MG63 (cell line): ENCODE measurements at regions not wholly inside any gene's neighbourhood (a gene's known extent, or its start where the extent isn't known, plus 50 kb on each side); places are given as distances from the start of the nearest gene placed in this dataset.

Experiments used
- DNase-seq: peaks from one replicate; pipeline ENCODE4 v3.0.0-alpha.2; 2020
- H3K27me3 ChIP-seq: fragments of 250-450 bp; sonication (Bioruptor Pico); 2 replicates; pipeline ENCODE4 v1.5.1; 2020; ENCODE audit warnings: mild to moderate bottlenecking, moderate library complexity
- H3K36me3 ChIP-seq: fragments of 250-450 bp; sonication (Bioruptor Pico); 2 replicates; pipeline ENCODE4 v1.5.1; 2020; ENCODE audit warnings: mild to moderate bottlenecking, moderate library complexity
- H3K4me3 ChIP-seq: fragments of 250-450 bp; sonication (Bioruptor Pico); 2 replicates; pipeline ENCODE4 v1.5.1; 2020; ENCODE audit warnings: mild to moderate bottlenecking, moderate library complexity
- H3K9me3 ChIP-seq: fragments of 250-450 bp; sonication (Bioruptor Pico); 2 replicates; pipeline ENCODE4 v1.5.1; 2020; ENCODE audit warnings: mild to moderate bottlenecking, moderate library complexity

- peak; percentile 56 for DNase-seq
- H3K27me3 ChIP-seq: no peaks in the 10 kb centered on the region; the same call in 1 of the 2 replicates
- H3K9me3 ChIP-seq: no peaks in the 10 kb centered on the region
- no peaks in the 10 kb centered on the region for H3K36me3 ChIP-seq
- no peak overlapping the region for H3K4me3 ChIP-seq
Observed at GRCh38 chr3:194840661-194841514, 155.2 kb downstream of the FAM43A start.

DNA sequence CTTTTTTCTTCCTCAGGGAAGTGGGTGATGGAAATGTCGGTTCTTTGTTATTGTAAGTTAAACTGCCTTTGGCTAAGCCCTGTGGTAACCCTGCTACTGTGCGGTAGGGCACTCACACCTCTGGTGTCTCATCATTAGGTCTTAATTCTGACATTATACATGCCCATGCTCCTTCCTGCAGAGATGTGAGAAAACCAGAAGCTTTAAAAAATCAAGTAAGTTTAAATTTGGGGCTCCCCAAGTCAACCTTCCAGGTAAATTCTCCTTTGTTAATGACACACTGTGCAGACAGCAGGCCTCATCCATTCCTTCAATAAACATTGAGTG is 155.8 kb downstream of the FAM43A start:
- no peak overlapping the region for H3K4me3 ChIP-seq
- H3K36me3 ChIP-seq: no peaks in the 10 kb centered on the region
- H3K27me3 ChIP-seq: no peaks in the 10 kb centered on the region; the same call in 1 of the 2 replicates
- no peak for DNase-seq
- H3K9me3 ChIP-seq: no peaks in the 10 kb centered on the region

DNA sequence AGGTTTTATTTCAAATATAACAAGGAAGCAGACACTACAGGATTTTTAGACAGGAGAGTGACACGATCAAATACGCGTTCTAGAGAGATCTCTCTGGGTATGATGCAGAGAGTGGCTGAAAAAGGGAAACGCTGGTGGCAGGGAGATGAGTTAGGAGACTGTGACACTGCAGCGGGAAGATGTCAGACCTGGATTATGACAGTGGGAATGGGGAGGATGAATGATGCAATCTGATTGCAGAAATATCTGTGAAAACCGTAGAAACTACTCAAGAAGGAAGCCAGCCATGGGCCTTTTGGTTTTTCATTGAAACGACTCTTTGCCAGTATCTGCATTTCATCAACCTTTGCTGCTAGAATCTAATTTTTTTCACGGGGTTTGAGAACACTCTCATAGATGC is 157.9 kb downstream of the FAM43A start:
- Histone ChIP-seq H3K4me3 (no peak overlapping the region), H3K27me3 (no peaks in the 10 kb centered on the region; the same call in 1 of the 2 replicates), H3K36me3 (no peaks in the 10 kb centered on the region), H3K9me3 (no peaks in the 10 kb centered on the region)
- no peak for DNase-seq

GRCh38 chr3:194844046-194844445 is 158.4 kb downstream of the FAM43A start:
- no peaks in the 10 kb centered on the region for H3K36me3 ChIP-seq
- DNase-seq: no peak
- H3K27me3 ChIP-seq: no peaks in the 10 kb centered on the region; the same call in 1 of the 2 replicates
- H3K9me3 ChIP-seq: no peaks in the 10 kb centered on the region
- no peak overlapping the region for H3K4me3 ChIP-seq

GRCh38 chr3:194849166-194849875 is 163.6 kb downstream of the FAM43A start:
- Histone ChIP-seq H3K27me3 (no peaks in the 10 kb centered on the region), H3K9me3 (no peaks in the 10 kb centered on the region), H3K4me3 (no peak overlapping the region), H3K36me3 (no peaks in the 10 kb centered on the region)
- DNase-seq: no peak

- no peaks in the 10 kb centered on the region for H3K27me3 ChIP-seq
Observed at GRCh38 chr3:194851254-194851653, 165.6 kb downstream of the FAM43A start.

GRCh38 chr3:194851941-194852340 is 166.3 kb downstream of the FAM43A start:
- Histone ChIP-seq H3K9me3 (no peaks in the 10 kb centered on the region), H3K27me3 (no peaks in the 10 kb centered on the region), H3K36me3 (no peaks in the 10 kb centered on the region), H3K4me3 (no peak overlapping the region)
- no peak for DNase-seq

More at GRCh38 chr3:194851254-194851653, 165.6 kb downstream of the FAM43A start:
- no peak for DNase-seq
- Histone ChIP-seq H3K36me3 (no peaks in the 10 kb centered on the region), H3K4me3 (no peak overlapping the region), H3K9me3 (no peaks in the 10 kb centered on the region)

- no peak overlapping the region for H3K4me3 ChIP-seq
- DNase-seq: no peak
- no peaks in the 10 kb centered on the region for H3K36me3 ChIP-seq
- H3K27me3 ChIP-seq: no peaks in the 10 kb centered on the region
- H3K9me3 ChIP-seq: no peaks in the 10 kb centered on the region
Observed at GRCh38 chr3:194852345-194852744, 166.7 kb downstream of the FAM43A start.

DNA sequence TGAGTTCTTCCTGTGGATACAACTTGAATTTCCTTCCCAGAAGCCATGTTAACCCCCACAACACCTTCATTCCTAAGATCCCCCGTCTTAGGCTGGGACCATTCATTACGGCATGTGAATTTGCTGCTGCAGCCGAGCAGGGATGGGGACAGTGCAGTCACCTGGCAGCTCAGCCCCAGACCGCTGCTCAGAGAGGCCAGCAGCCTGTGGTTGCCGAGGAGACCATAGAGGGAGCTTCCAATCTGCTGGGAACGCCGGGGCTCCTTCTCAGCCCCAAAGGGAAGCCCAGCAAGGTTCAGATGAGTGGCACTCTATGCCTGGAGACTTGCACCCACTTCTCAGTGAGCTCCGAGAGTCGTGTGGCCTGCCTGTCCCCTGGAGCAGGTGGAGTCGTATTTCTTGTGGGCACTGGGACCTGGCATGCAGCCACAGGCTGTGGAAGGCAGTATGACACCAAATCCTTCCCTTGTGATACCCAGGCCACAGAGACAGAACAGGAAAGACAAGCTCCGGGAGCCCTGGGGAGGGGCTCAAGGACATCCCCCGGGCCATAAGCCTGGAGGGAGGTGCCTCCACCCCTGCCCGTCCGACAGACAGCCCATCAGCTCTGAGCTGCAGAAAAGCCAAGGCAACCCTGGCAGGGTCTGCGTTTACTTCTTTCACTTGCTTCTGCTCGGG is 167.3 kb downstream of the FAM43A start:
- Histone ChIP-seq H3K27me3 (no peaks in the 10 kb centered on the region), H3K36me3 (no peaks in the 10 kb centered on the region), H3K9me3 (no peaks in the 10 kb centered on the region), H3K4me3 (no peak overlapping the region)
- no peak for DNase-seq

DNA sequence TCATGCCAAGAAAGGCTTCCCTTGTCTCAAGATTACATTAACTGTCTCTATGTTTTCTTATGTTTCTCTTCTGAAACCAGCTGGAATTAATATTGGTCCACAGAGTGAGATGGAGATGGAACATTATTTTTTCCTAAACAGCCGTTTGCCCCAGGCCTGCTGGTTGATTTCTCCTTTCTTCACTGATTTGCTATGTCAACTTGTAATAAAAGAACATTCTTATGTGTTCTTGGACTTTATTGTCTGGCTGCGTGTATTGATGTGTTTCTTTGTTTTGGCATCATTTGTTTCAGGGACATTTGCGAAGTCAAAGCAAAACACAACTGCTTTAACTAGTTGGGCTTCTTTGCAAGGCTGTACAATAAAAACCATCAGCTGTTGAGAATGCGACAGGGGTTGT is 168.5 kb downstream of the FAM43A start:
- H3K36me3 ChIP-seq: no peaks in the 10 kb centered on the region
- H3K27me3 ChIP-seq: no peaks in the 10 kb centered on the region
- no peak overlapping the region for H3K4me3 ChIP-seq
- DNase-seq: no peak
- H3K9me3 ChIP-seq: no peaks in the 10 kb centered on the region

DNA sequence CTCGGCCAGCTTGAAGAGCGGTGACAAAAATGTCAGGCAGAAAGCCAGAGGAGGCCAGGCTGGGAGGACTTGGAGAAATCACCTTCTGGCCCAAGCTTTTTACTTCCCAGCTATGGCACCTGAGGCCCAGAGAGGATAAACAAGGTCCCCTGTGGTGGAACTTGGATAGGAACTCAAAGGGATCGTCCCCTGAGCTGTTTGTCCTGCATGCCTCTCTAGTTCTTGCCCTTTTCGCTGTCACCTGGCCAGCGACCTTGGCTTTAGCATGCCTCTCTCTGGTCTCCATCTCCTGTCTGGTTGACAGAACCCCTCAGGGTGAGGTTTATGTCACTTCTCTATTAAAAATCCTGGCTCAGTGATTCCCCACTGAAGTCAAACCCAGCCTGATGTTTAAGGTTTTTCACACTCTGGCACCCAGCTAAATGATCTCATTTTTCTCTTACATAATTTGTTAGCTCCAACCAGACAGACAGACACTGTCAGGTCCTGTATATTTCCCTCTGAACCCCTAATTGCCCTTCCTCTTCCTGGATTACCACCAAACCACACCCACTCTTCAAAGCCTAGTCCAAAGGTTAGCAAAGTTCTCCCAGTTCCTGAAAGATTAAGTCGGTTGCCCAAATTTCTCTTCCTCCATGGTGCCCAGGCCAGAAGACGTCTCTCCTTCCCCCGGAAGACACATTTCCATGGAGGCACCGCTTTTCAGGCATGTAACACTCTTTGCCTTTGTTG is 169.1 kb downstream of the FAM43A start:
- H3K36me3 ChIP-seq: no peaks in the 10 kb centered on the region
- no peak overlapping the region for H3K4me3 ChIP-seq
- no peaks in the 10 kb centered on the region for H3K9me3 ChIP-seq
- H3K27me3 ChIP-seq: no peaks in the 10 kb centered on the region
- no peak for DNase-seq

DNA sequence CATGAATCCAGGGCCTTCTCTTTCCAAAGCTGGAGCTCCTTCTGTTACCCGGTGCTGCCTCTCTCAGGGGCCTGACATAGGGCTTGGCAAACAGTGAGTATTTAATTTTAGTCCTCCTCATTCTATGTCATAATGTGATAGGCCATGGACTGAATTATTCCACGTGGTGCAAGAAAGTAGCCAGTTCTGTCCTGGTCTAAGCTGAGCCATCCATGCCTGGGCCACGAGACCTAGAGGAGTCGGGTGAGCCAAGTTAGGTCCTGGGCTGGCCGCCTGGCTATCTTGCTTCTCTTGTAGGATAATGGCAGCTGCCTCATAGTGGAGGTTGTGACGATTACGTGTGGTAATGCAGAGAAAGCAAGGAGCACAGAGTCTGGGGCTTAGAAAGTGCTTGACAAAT is 170.6 kb downstream of the FAM43A start:
- no peaks in the 10 kb centered on the region for H3K9me3 ChIP-seq
- H3K27me3 ChIP-seq: no peaks in the 10 kb centered on the region
- no peaks in the 10 kb centered on the region for H3K36me3 ChIP-seq
- H3K4me3 ChIP-seq: no peak overlapping the region
- no peak for DNase-seq

GRCh38 chr3:194857469-194858113 is 171.9 kb downstream of the FAM43A start:
- DNase-seq: no peak
- no peaks in the 10 kb centered on the region for H3K9me3 ChIP-seq
- no peaks in the 10 kb centered on the region for H3K27me3 ChIP-seq
- no peak overlapping the region for H3K4me3 ChIP-seq
- H3K36me3 ChIP-seq: no peaks in the 10 kb centered on the region

DNA sequence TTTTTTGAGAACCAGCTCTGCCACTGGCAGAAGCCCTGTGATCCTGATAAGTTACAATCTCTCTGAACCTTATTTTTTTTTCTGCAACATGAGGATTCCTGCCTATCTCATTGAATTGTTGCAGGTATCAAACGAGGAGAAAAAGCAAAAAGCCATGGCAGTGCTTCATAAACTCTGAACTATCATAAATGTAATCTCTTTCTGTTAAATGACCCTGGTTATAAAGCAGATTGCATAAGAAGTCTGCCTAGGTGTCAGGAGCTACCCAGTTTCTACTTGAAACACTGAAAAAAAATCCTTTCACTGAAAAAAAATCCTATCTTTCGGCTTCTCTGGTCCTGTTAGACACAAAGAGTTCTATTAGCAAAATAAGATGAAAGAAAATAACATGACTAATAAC is 172.7 kb downstream of the FAM43A start:
- H3K36me3 ChIP-seq: no peaks in the 10 kb centered on the region
- no peak for DNase-seq
- no peaks in the 10 kb centered on the region for H3K9me3 ChIP-seq
- H3K4me3 ChIP-seq: no peak overlapping the region
- no peaks in the 10 kb centered on the region for H3K27me3 ChIP-seq

DNA sequence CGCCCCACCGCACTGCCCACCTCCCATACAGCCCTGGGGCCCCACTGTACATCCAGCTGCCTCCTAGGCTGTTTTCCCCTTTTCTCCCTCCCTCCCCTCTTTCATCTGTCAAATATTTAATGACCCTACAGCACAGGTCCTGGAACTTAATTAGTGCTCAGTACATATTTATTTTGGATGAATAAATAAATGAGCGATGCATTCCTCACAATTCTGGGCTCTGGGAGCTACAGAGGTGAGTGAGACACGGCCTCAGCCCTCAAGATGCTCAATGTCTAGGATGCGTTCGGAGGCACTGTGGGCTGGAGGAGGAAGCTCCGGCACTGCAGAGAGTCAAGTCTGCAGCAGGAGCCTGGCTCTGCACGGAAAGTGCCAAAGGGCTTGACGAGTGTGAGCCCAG is 175.0 kb downstream of the FAM43A start:
- no peak for DNase-seq
- H3K36me3 ChIP-seq: no peaks in the 10 kb centered on the region
- H3K4me3 ChIP-seq: no peak overlapping the region
- no peaks in the 10 kb centered on the region for H3K27me3 ChIP-seq
- no peaks in the 10 kb centered on the region for H3K9me3 ChIP-seq

DNA sequence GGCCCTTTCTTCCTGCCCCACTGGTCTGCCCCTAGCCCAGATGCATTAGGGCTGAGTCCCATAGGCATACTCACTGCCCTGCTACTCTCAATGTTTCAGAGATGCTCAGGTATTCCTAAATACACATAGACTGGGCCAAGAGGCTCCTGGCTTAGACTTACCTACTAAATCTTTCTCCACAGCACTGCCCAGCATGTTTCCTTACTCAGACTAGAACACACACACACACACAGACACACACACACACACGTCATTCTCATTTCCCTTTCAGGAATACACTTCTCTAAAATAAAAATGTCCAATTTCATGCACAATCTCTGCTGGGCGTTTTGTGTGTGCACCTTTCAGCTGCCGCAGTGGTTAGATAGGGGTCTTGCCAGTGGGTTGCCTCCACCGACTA is 175.7 kb downstream of the FAM43A start:
- Histone ChIP-seq H3K4me3 (no peak overlapping the region), H3K9me3 (no peaks in the 10 kb centered on the region), H3K27me3 (no peaks in the 10 kb centered on the region), H3K36me3 (no peaks in the 10 kb centered on the region)
- DNase-seq: no peak
